ENCODE measurements at regions not wholly inside any gene's neighbourhood (a gene's known extent, or its start where the extent isn't known, plus 50 kb on each side); places are given as distances from the start of the nearest gene placed in this dataset.

DNA sequence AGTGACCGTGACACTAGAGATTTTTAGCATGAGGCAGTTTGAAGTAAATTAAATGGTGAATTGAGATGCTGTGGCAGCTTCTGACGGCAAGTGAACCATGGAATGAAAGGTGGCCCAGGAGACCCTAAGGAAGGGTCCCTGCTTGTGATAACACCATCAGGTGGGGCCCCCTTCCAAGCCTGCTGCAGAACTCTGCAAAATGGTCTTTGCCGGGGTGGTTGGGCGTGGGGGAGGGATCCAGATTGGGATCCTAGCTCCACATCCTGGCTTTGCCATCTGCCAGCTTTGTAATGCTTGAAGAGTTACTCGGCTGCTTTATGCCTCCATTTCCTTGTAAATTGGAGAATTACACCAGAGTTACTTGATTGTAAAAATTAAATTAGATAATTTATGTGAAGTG lies 222.6 kb upstream of the NFE2L3 start:
- TF ChIP-seq ZNF274 (IDR thresholded peaks at IDR 0.05; ENCODE audit: low read depth, low read length) (no peak), SUZ12 (IDR thresholded peaks at IDR 0.05; ENCODE audit: extremely low read depth, insufficient read depth, insufficient read length) (no peak)

Data from NT2/D1 (cell line).